DND-41 (cell line): ENCODE measurements at regions not wholly inside any gene's neighbourhood (a gene's known extent, or its start where the extent isn't known, plus 50 kb on each side); places are given as distances from the start of the nearest gene placed in this dataset.

Experiments used
- ATAC-seq: fragments of 200-7000 bp; cut with Tn5 transposase; 3 replicates; pipeline ENCODE4 v1.9.1; 2021; ENCODE audit warnings: low read depth; ENCODE audit not compliant: insufficient read depth
- DNase-seq: peaks from one replicate; pipeline ENCODE4 v3.0.0-alpha.2; 2020
- H2AFZ ChIP-seq: 2 replicates; pipeline ENCODE4 v1.6.0; 2012; ENCODE audit warnings: low read depth, low read length
- H3K27ac ChIP-seq: 2 replicates; pipeline ENCODE4 v1.5.1; 2012; ENCODE audit warnings: low read length, inconsistent platforms
- H3K27me3 ChIP-seq: fragments of 200-600 bp; sonication (generic); 2 replicates; pipeline ENCODE4 v1.6.0; 2012; ENCODE audit warnings: low read length, mild to moderate bottlenecking, inconsistent platforms; ENCODE audit not compliant: insufficient read depth, poor library complexity
- H3K36me3 ChIP-seq: 2 replicates; pipeline ENCODE4 v1.5.1; 2012; ENCODE audit warnings: low read length, inconsistent platforms; ENCODE audit not compliant: insufficient read depth
- H3K4me1 ChIP-seq: 2 replicates; pipeline ENCODE4 v1.5.1; 2012; ENCODE audit warnings: mild to moderate bottlenecking, low read length; ENCODE audit not compliant: insufficient read depth
- H3K4me2 ChIP-seq: 2 replicates; pipeline ENCODE4 v1.6.0; 2012; ENCODE audit warnings: mild to moderate bottlenecking, moderate library complexity, low read length, inconsistent platforms; ENCODE audit not compliant: insufficient read depth
- H3K4me3 ChIP-seq, 2 experiments: fragments of 200-600 bp in 1 of 2; shearing (Covaris generic) in 1 of 2; 2 replicates each; pipeline ENCODE4 v1.5.1; 2012 to 2016; ENCODE audit warnings: inconsistent platforms in 2 of 2, low read length in 2 of 2, mild to moderate bottlenecking in 2 of 2, low read depth in 1 of 2, moderate library complexity in 1 of 2
- H3K79me2 ChIP-seq: 2 replicates; pipeline ENCODE4 v1.6.0; 2012; ENCODE audit warnings: low read length, inconsistent platforms; ENCODE audit not compliant: insufficient read depth
- H3K9ac ChIP-seq: 2 replicates; pipeline ENCODE4 v1.6.0; 2012; ENCODE audit warnings: low read depth, mild to moderate bottlenecking, inconsistent platforms, low read length, moderate library complexity
- H3K9me3 ChIP-seq: 2 replicates; pipeline ENCODE4 v1.5.1; 2012; ENCODE audit warnings: low read length, moderate library complexity, mild to moderate bottlenecking, inconsistent platforms; ENCODE audit not compliant: insufficient read depth, severe bottlenecking
- H4K20me1 ChIP-seq: 2 replicates; pipeline ENCODE4 v1.6.0; 2012; ENCODE audit warnings: low read length; ENCODE audit not compliant: insufficient read depth
- EZH2 ChIP-seq: IDR thresholded peaks from 3 replicates; pipeline ENCODE4 v1.6.1; 2012; ENCODE audit warnings: borderline replicate concordance, low read depth, mild to moderate bottlenecking, moderate library complexity, low read length, inconsistent platforms; ENCODE audit not compliant: severe bottlenecking
- TF ChIP-seq, protein P1 (sequence below): IDR thresholded peaks from 2 replicates; pipeline ENCODE4 v1.5.1; 2012; ENCODE audit warnings: borderline replicate concordance, low read length, moderate library complexity, mild to moderate bottlenecking; ENCODE audit not compliant: poor library complexity, severe bottlenecking; ENCODE audit errors: extremely low read depth

GRCh38 chr7:38086857-38087256 lies 91.2 kb upstream of the STARD3NL start:
- no peak overlapping the region for H3K9ac ChIP-seq
- no peak overlapping the region for H3K4me2 ChIP-seq
- DNase-seq: no peak
- no peaks in the 10 kb centered on the region for H3K79me2 ChIP-seq
- no peaks in the 10 kb centered on the region for H3K36me3 ChIP-seq
- no peak overlapping the region for H3K4me3 ChIP-seq
- H3K9me3 ChIP-seq: peaks cover 6% of the 10 kb centered on the region
- H3K4me1 ChIP-seq: no peaks in the 10 kb centered on the region
- no peak for TF ChIP-seq EZH2
- TF ChIP-seq, protein P1, sequence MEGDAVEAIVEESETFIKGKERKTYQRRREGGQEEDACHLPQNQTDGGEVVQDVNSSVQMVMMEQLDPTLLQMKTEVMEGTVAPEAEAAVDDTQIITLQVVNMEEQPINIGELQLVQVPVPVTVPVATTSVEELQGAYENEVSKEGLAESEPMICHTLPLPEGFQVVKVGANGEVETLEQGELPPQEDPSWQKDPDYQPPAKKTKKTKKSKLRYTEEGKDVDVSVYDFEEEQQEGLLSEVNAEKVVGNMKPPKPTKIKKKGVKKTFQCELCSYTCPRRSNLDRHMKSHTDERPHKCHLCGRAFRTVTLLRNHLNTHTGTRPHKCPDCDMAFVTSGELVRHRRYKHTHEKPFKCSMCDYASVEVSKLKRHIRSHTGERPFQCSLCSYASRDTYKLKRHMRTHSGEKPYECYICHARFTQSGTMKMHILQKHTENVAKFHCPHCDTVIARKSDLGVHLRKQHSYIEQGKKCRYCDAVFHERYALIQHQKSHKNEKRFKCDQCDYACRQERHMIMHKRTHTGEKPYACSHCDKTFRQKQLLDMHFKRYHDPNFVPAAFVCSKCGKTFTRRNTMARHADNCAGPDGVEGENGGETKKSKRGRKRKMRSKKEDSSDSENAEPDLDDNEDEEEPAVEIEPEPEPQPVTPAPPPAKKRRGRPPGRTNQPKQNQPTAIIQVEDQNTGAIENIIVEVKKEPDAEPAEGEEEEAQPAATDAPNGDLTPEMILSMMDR: no peak
- no peaks in the 10 kb centered on the region for H3K27me3 ChIP-seq
- no peaks in the 10 kb centered on the region for H4K20me1 ChIP-seq
- no peak for ATAC-seq
- H3K27ac ChIP-seq: no peak overlapping the region
- no peak overlapping the region for H2AFZ ChIP-seq

- H2AFZ ChIP-seq: no peak overlapping the region
Measured at GRCh38 chr7:38102507-38102906, 75.5 kb upstream of the STARD3NL start.

GRCh38 chr7:38105874-38106483 lies 72.1 kb upstream of the STARD3NL start:
- Histone ChIP-seq H3K27me3 (peaks cover 8% of the 10 kb centered on the region), H3K9me3 (no peaks in the 10 kb centered on the region), H4K20me1 (no peaks in the 10 kb centered on the region), H3K36me3 (no peaks in the 10 kb centered on the region), H3K9ac (no peak overlapping the region), H3K4me1 (no peaks in the 10 kb centered on the region), H2AFZ (no peak overlapping the region), H3K27ac (no peak overlapping the region), H3K4me3 (no peak overlapping the region), H3K79me2 (no peaks in the 10 kb centered on the region), H3K4me2 (no peak overlapping the region)
- ATAC-seq (peak; percentile 73), DNase-seq (peak; percentile 17)
- TF ChIP-seq EZH2: no peak
- TF ChIP-seq, protein P1: peak; percentile 77

More at GRCh38 chr7:38102507-38102906, 75.5 kb upstream of the STARD3NL start:
- Histone ChIP-seq H3K4me2 (no peak overlapping the region), H3K36me3 (no peaks in the 10 kb centered on the region), H3K27ac (no peak overlapping the region), H4K20me1 (no peaks in the 10 kb centered on the region), H3K79me2 (no peaks in the 10 kb centered on the region), H3K27me3 (peaks cover 8% of the 10 kb centered on the region), H3K4me1 (no peaks in the 10 kb centered on the region), H3K9ac (no peak overlapping the region), H3K9me3 (peaks cover 9% of the 10 kb centered on the region), H3K4me3 (no peak overlapping the region)
- DNase-seq (no peak), ATAC-seq (no peak)
- TF ChIP-seq, protein P1: no peak
- no peak for TF ChIP-seq EZH2
